H1 (cell line): ENCODE measurements at regions not wholly inside any gene's neighbourhood (a gene's known extent, or its start where the extent isn't known, plus 50 kb on each side); places are given as distances from the start of the nearest gene placed in this dataset.

Experiments used
- CTCF ChIA-PET: fragments of 300-600 bp; sonication (Branson Sonifier 250); formaldehyde crosslinking; loops from one replicate; lab custom pipeline; 2021; ENCODE audit not compliant: partially characterized antibody; lab: Charles Lee
- POLR2A ChIA-PET: fragments of 300-600 bp; sonication (Branson Sonifier 250); formaldehyde crosslinking; loops from one replicate; lab custom pipeline; 2021; ENCODE audit warnings: inconsistent platforms; ENCODE audit not compliant: partially characterized antibody; lab: Charles Lee
- DNase-seq, 2 experiments: peaks; one replicate each; pipeline versions ENCODE4 v3.0.0 to v3.0.0-alpha.2; 2010 to 2022; ENCODE audit warnings: low spot score in 2 of 2, low read depth in 1 of 2, mixed read lengths in 1 of 2
- FAIRE-seq: peaks from 2 replicates; lab custom pipeline; 2011; peaks lifted over from hg19 to GRCh38; lab: Jason Lieb, UNC
- H2AFZ ChIP-seq: 2 replicates; pipeline ENCODE4 v1.8.1; 2012; ENCODE audit warnings: low read length, inconsistent platforms
- H2AK5ac ChIP-seq: 2 replicates; pipeline ENCODE4 v1.6.1; 2013; ENCODE audit warnings: low read depth, low read length
- H2BK120ac ChIP-seq: replicated peaks from 2 replicates; pipeline ENCODE3; 2013; ENCODE audit warnings: low read depth, low read length, inconsistent platforms
- H2BK12ac ChIP-seq: 2 replicates; pipeline ENCODE4 v1.6.1; 2013; ENCODE audit warnings: low read depth, low read length
- H2BK15ac ChIP-seq: 2 replicates; pipeline ENCODE4 v1.6.1; 2013; ENCODE audit warnings: low read length
- H2BK20ac ChIP-seq: 2 replicates; pipeline ENCODE4 v1.6.1; 2013; ENCODE audit warnings: low read length
- H2BK5ac ChIP-seq: 2 replicates; pipeline ENCODE4 v1.6.1; 2013; ENCODE audit warnings: low read depth, low read length
- H3K14ac ChIP-seq: 2 replicates; pipeline ENCODE4 v1.6.1; 2013; ENCODE audit warnings: inconsistent platforms; ENCODE audit not compliant: insufficient read length
- H3K18ac ChIP-seq: 2 replicates; pipeline ENCODE4 v1.6.1; 2013; ENCODE audit warnings: low read length; ENCODE audit errors: extremely low read depth
- H3K23ac ChIP-seq: 2 replicates; pipeline ENCODE4 v1.6.1; 2013; ENCODE audit warnings: inconsistent platforms; ENCODE audit not compliant: insufficient read length
- H3K23me2 ChIP-seq: 2 replicates; pipeline ENCODE4 v1.6.1; 2013; ENCODE audit warnings: low read depth, low read length
- H3K27ac ChIP-seq: 2 replicates; pipeline ENCODE4 v1.6.1; 2011; ENCODE audit warnings: low read depth, low read length, inconsistent platforms
- H3K27me3 ChIP-seq, 4 experiments: replicated peaks in 1 of 4; 1 replicate in 1 of 4; 2 replicates in 3 of 4; pipeline versions ENCODE4 v1.6.1 to v1.8.1; 2011 to 2013; ENCODE audit warnings: low read length in 3 of 4, mild to moderate bottlenecking in 3 of 4, inconsistent platforms in 2 of 4, mixed read lengths in 2 of 4, moderate library complexity in 1 of 4; ENCODE audit not compliant: control insufficient read depth in 3 of 4, insufficient read depth in 3 of 4; ENCODE audit errors: extremely low read depth in 1 of 4
- H3K36me3 ChIP-seq, 4 experiments: 2 replicates each; pipeline versions ENCODE4 v1.6.1 to v1.8.1; 2011 to 2013; ENCODE audit warnings: mild to moderate bottlenecking in 4 of 4, low read length in 3 of 4, moderate library complexity in 2 of 4, control low read depth in 1 of 4, inconsistent platforms in 1 of 4; ENCODE audit not compliant: insufficient read depth in 4 of 4, control insufficient read depth in 2 of 4
- H3K4ac ChIP-seq: replicated peaks from 2 replicates; pipeline ENCODE3; 2013; ENCODE audit warnings: low read length, low read depth, mixed read lengths, inconsistent platforms; ENCODE audit not compliant: insufficient read length
- H3K4me1 ChIP-seq, 4 experiments: replicated peaks in 1 of 4; 1 replicate in 1 of 4; 2 replicates in 3 of 4; pipeline versions ENCODE4 v1.6.1 to v1.8.1; 2011 to 2013; ENCODE audit warnings: low read length in 3 of 4, inconsistent platforms in 2 of 4, mixed read lengths in 1 of 4; ENCODE audit not compliant: insufficient read depth in 4 of 4, control insufficient read depth in 3 of 4
- H3K4me2 ChIP-seq, 2 experiments: 2 replicates each; pipeline versions ENCODE4 v1.6.1 to v1.8.1; 2011 to 2013; ENCODE audit warnings: low read depth in 2 of 2, low read length in 2 of 2, control low read depth in 1 of 2, inconsistent platforms in 1 of 2, mild to moderate bottlenecking in 1 of 2; ENCODE audit not compliant: insufficient read depth in 1 of 2
- H3K4me3 ChIP-seq, 4 experiments: fragments of 200-600, 300-600 bp in 1 of 4; sonication (generic), shearing (Covaris generic), sonication (Bioruptor Twin) in 1 of 4; 2 replicates each; pipeline versions ENCODE4 v1.5.1 to v1.8.1; 2011 to 2016; ENCODE audit warnings: low read length in 4 of 4, low read depth in 3 of 4, control low read depth in 2 of 4, inconsistent platforms in 2 of 4, mild to moderate bottlenecking in 2 of 4, mixed read lengths in 1 of 4, moderate library complexity in 1 of 4; ENCODE audit not compliant: insufficient read depth in 2 of 4; ENCODE audit errors: extremely low read depth in 1 of 4
- H3K56ac ChIP-seq: replicated peaks from 2 replicates; pipeline ENCODE3; 2013; ENCODE audit warnings: low read depth, mild to moderate bottlenecking, mixed read lengths, low read length, inconsistent platforms; ENCODE audit not compliant: insufficient read length
- H3K79me1 ChIP-seq: 2 replicates; pipeline ENCODE4 v1.6.1; 2013; ENCODE audit warnings: low read depth, low read length, control low read depth
- H3K79me2 ChIP-seq, 2 experiments: 2 replicates each; pipeline versions ENCODE4 v1.6.1 to v1.8.1; 2012 to 2013; ENCODE audit warnings: low read length in 2 of 2, mild to moderate bottlenecking in 2 of 2, inconsistent platforms in 1 of 2; ENCODE audit not compliant: insufficient read depth in 2 of 2, control insufficient read depth in 1 of 2
- H3K9ac ChIP-seq, 4 experiments: replicated peaks in 1 of 4; 1 replicate in 1 of 4; 2 replicates in 3 of 4; pipeline versions ENCODE4 v1.6.1 to v1.8.1; 2011 to 2013; ENCODE audit warnings: low read depth in 3 of 4, low read length in 3 of 4, control low read depth in 2 of 4, mild to moderate bottlenecking in 2 of 4, moderate library complexity in 2 of 4, inconsistent platforms in 1 of 4; ENCODE audit errors: extremely low read depth in 1 of 4
- H3K9me3 ChIP-seq, 2 experiments: 2 replicates each; pipeline versions ENCODE4 v1.6.1 to v1.8.1; 2012 to 2013; ENCODE audit warnings: mild to moderate bottlenecking in 2 of 2, moderate library complexity in 2 of 2, control low read depth in 1 of 2, inconsistent platforms in 1 of 2, low read depth in 1 of 2, low read length in 1 of 2, mixed read lengths in 1 of 2; ENCODE audit not compliant: insufficient read depth in 2 of 2
- H4K20me1 ChIP-seq, 2 experiments: replicated peaks in 1 of 2; 2 replicates each; pipeline versions ENCODE3 to v1.8.1; 2011 to 2013; ENCODE audit warnings: inconsistent platforms in 2 of 2, low read length in 2 of 2, mild to moderate bottlenecking in 1 of 2; ENCODE audit not compliant: insufficient read depth in 2 of 2, control insufficient read depth in 1 of 2
- H4K5ac ChIP-seq: 2 replicates; pipeline ENCODE4 v1.6.1; 2013; ENCODE audit warnings: low read length, low read depth, mixed read lengths, inconsistent platforms; ENCODE audit not compliant: insufficient read length
- H4K8ac ChIP-seq: 2 replicates; pipeline ENCODE4 v1.8.0; 2013; ENCODE audit warnings: mild to moderate bottlenecking, moderate library complexity, low read length, inconsistent platforms; ENCODE audit not compliant: insufficient read depth; ENCODE audit errors: extremely low read depth
- H4K91ac ChIP-seq: replicated peaks from 2 replicates; pipeline ENCODE3; 2013; ENCODE audit warnings: low read length, mixed read lengths, inconsistent platforms; ENCODE audit not compliant: insufficient read length
- CBX5 ChIP-seq: fragments of 300-800, 300-1000 bp; sonication (generic); IDR thresholded peaks from 2 replicates; pipeline ENCODE4 v1.7.1; 2016; ENCODE audit warnings: antibody characterized with exemption, low read length, low read depth
- CHD2 ChIP-seq: IDR thresholded peaks from 2 replicates; pipeline ENCODE4 v1.6.1; 2012; ENCODE audit warnings: low read length, improper control_type of control experiment
- GTF2F1 ChIP-seq: IDR thresholded peaks from 2 replicates; pipeline ENCODE4 v1.6.1; 2012; ENCODE audit warnings: low read depth, low read length, improper control_type of control experiment, borderline replicate concordance
- HDAC2 ChIP-seq, 2 experiments: fragments of 300-600 bp in 1 of 2; sonication (generic) in 1 of 2; IDR thresholded peaks; 2 replicates each; pipeline ENCODE4 v1.6.1; 2011 to 2012; ENCODE audit warnings: low read depth in 2 of 2, low read length in 2 of 2, mild to moderate bottlenecking in 2 of 2, moderate library complexity in 2 of 2, borderline replicate concordance in 1 of 2, inconsistent platforms in 1 of 2
- KDM5A ChIP-seq: fragments of 200-600 bp; IDR thresholded peaks from 2 replicates; pipeline ENCODE4 v1.7.1; 2012; ENCODE audit warnings: mild to moderate bottlenecking, low read length, inconsistent platforms, mixed read lengths
- RFX5 ChIP-seq: IDR thresholded peaks from 2 replicates; pipeline ENCODE4 v1.6.1; 2011; ENCODE audit warnings: low read depth, low read length, improper control_type of control experiment, borderline replicate concordance
- SAP30 ChIP-seq: fragments of 300-600 bp; sonication (generic); IDR thresholded peaks from 2 replicates; pipeline ENCODE4 v1.7.1; 2012; ENCODE audit warnings: low read length, moderate library complexity, mild to moderate bottlenecking, inconsistent platforms; ENCODE audit not compliant: insufficient read depth, insufficient replicate concordance
- TAF7 ChIP-seq: optimal IDR thresholded peaks from 2 replicates; pipeline ENCODE3; 2011; ENCODE audit warnings: low read depth, mild to moderate bottlenecking, inconsistent platforms, low read length, moderate library complexity, borderline replicate concordance
- WGBS, 2 experiments: shearing (Covaris generic) in 1 of 2; methylation state at CpG; one replicate each; pipeline versions ENCODE4 v1.1.6 to v1.1.7; 2013 to 2015; ENCODE audit warnings: low lambda C conversion rate in 2 of 2, mixed read lengths in 2 of 2, inconsistent platforms in 1 of 2, low coverage in 1 of 2, missing lambda C conversion rate in 1 of 2; ENCODE audit not compliant: insufficient replicate concordance in 2 of 2, insufficient coverage in 1 of 2, insufficient read length in 1 of 2; ENCODE audit errors: extremely low coverage in 1 of 2, missing lambda C conversion rate in 1 of 2; 5-methylcytosine and 5-hydroxymethylcytosine counted together
- TF ChIP-seq, protein P1 (sequence below): IDR thresholded peaks from 2 replicates; pipeline ENCODE4 v1.6.1; 2011; ENCODE audit warnings: low read depth, mild to moderate bottlenecking, low read length; ENCODE audit not compliant: insufficient read depth

DNA sequence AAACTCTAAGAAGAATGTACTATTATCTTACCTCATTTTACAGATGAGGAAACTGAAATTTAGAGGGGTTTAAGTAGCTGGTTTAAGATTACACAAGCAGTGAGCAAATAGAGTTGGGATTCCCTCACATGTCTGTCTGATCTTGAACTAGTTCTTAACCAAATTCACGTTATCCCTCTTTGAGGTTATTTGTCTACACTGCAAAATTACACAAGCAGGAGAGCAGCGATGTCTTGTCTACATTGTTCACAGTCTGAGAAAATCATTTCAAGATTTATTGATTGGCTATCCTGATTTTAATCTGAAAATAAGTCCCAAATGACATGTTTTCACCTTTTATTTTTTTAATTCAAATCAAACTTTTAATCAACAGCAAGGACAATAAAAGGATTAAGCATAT is 56.9 kb downstream of the SOX9 start:
- Histone ChIP-seq H3K27ac (no peak overlapping the region), H3K9me3 (no peaks in the 10 kb centered on the region), H3K79me2 (no peaks in the 10 kb centered on the region), H2AK5ac (no peak overlapping the region), H3K4ac (no peak overlapping the region), H2AFZ (no peak overlapping the region), H3K56ac (no peak overlapping the region), H2BK120ac (no peak overlapping the region), H3K27me3 (no peaks in the 10 kb centered on the region), H4K20me1 (no peaks in the 10 kb centered on the region), H3K36me3 (no peaks in the 10 kb centered on the region), H4K8ac (no peak overlapping the region), H4K5ac (no peak overlapping the region), H3K79me1 (no peaks in the 10 kb centered on the region), H3K23ac (no peak overlapping the region), H2BK5ac (no peak overlapping the region), H2BK20ac (no peak overlapping the region), H2BK12ac (no peak overlapping the region), H3K4me1 (peaks cover 5 to 17% (median 13%) of the 10 kb centered on the region in 4 experiments), H2BK15ac (no peak overlapping the region), H3K4me2 (no peak overlapping the region), H4K91ac (no peak overlapping the region), H3K4me3 (no peak overlapping the region), H3K23me2 (no peaks in the 10 kb centered on the region), H3K14ac (no peak overlapping the region), H3K18ac (no peak overlapping the region), H3K9ac (no peak overlapping the region)
- no peak for DNase-seq
- ChIA-PET POLR2A (no interaction called here), CTCF (interaction anchor here (1.7 kb wide), 1 partner anchor 56 kb away, joined by 4 read pairs; no protein-coding TSS in a partner anchor)
- 90% methylated on average over 2 of the region's 2 CpGs; no CpG with 5 or more reads in 1 of the 2 experiments for WGBS, 2 experiments
- TF ChIP-seq TAF7 (no peak), HDAC2 (IDR thresholded peaks at IDR 0.05; ENCODE audit: borderline replicate concordance in 1 of 2, low read depth in 2 of 2, low read length in 2 of 2) (no peak), RFX5 (no peak), CBX5 (no peak), SAP30 (no peak), GTF2F1 (no peak), KDM5A (no peak), CHD2 (no peak)
- TF ChIP-seq, protein P1, sequence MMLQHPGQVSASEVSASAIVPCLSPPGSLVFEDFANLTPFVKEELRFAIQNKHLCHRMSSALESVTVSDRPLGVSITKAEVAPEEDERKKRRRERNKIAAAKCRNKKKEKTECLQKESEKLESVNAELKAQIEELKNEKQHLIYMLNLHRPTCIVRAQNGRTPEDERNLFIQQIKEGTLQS: no peak
- FAIRE-seq: no peak
